ENCODE measurements at regions not wholly inside any gene's neighbourhood (a gene's known extent, or its start where the extent isn't known, plus 50 kb on each side); places are given as distances from the start of the nearest gene placed in this dataset.

GRCh38 chr13:76387566-76387965 is 498.6 kb downstream of the KCTD12 start:
- no peak for TF ChIP-seq EGR1 (IDR thresholded peaks at IDR 0.05; ENCODE audit: low read depth in 2 of 2)
- no peak for TF ChIP-seq GABPA (IDR thresholded peaks at IDR 0.05 in 1 of 2, conservative IDR thresholded peaks at IDR 0.05 in 1 of 2)
- no peak for TF ChIP-seq JUND (IDR thresholded peaks at IDR 0.05)
- no peak for TF ChIP-seq FOXA1 (IDR thresholded peaks at IDR 0.05)
- TF ChIP-seq TAF1 (conservative IDR thresholded peaks at IDR 0.05), result no peak
- TF ChIP-seq RXRA (IDR thresholded peaks at IDR 0.05), result no peak
- no peak for TF ChIP-seq YY1 (IDR thresholded peaks at IDR 0.05)
- no peak for TF ChIP-seq MAX (IDR thresholded peaks at IDR 0.05)
- TF ChIP-seq NR2F2 (IDR thresholded peaks at IDR 0.05), result no peak
- TF ChIP-seq ZBTB33 (IDR thresholded peaks at IDR 0.05), result no peak
- no peak for TF ChIP-seq CTCF (IDR thresholded peaks at IDR 0.05; ENCODE audit: low read depth, low read length, missing input control)
- no peak for TF ChIP-seq ATF3 (IDR thresholded peaks at IDR 0.05)
- no peak for TF ChIP-seq FOXA2 (IDR thresholded peaks at IDR 0.05)
- Histone ChIP-seq H3K4me3 (ENCODE audit: low read depth in 1 of 3, low read length in 3 of 3) (no peak overlapping the region), H3K4me1 (ENCODE audit: control insufficient read depth in 4 of 4, insufficient read depth in 4 of 4, low read length in 3 of 4) (no peaks in the 10 kb centered on the region), H3K27me3 (ENCODE audit: control insufficient read depth in 4 of 4, insufficient read depth in 4 of 4, low read length in 3 of 4) (peaks cover 0 to 5% (median 0%) of the 10 kb centered on the region in 4 donors), H3K9ac (ENCODE audit: low read depth in 1 of 2, low read length in 2 of 2) (no peak overlapping the region), H3K36me3 (ENCODE audit: control insufficient read depth in 4 of 4, insufficient read depth in 3 of 4, low read depth in 1 of 4, low read length in 3 of 4) (no peaks in the 10 kb centered on the region), H3K9me3 (ENCODE audit: control insufficient read depth in 4 of 4, low read length in 3 of 4) (no peaks in the 10 kb centered on the region), H3K27ac (ENCODE audit: low read depth in 1 of 2, low read length in 2 of 2) (no peak overlapping the region)
- no peak for DNase-seq (ENCODE audit: low spot score)
- WGBS, result 48% methylated on average over 1 of the region's 1 CpG

GRCh38 chr13:76386321-76386720 is 499.9 kb downstream of the KCTD12 start:
- Histone ChIP-seq H3K27me3 (ENCODE audit: control insufficient read depth in 4 of 4, insufficient read depth in 4 of 4, low read length in 3 of 4) (peaks cover 0 to 5% (median 0%) of the 10 kb centered on the region in 4 donors), H3K36me3 (ENCODE audit: control insufficient read depth in 4 of 4, insufficient read depth in 3 of 4, low read depth in 1 of 4, low read length in 3 of 4) (no peaks in the 10 kb centered on the region), H3K4me1 (ENCODE audit: control insufficient read depth in 4 of 4, insufficient read depth in 4 of 4, low read length in 3 of 4) (no peaks in the 10 kb centered on the region), H3K27ac (ENCODE audit: low read depth in 1 of 2, low read length in 2 of 2) (no peak overlapping the region), H3K4me3 (ENCODE audit: low read depth in 1 of 3, low read length in 3 of 3) (no peak overlapping the region), H3K9ac (ENCODE audit: low read depth in 1 of 2, low read length in 2 of 2) (no peak overlapping the region), H3K9me3 (ENCODE audit: control insufficient read depth in 4 of 4, low read length in 3 of 4) (no peaks in the 10 kb centered on the region)
- TF ChIP-seq HNF4A (conservative IDR thresholded peaks at IDR 0.05) (no peak), YY1 (IDR thresholded peaks at IDR 0.05) (no peak), GABPA (IDR thresholded peaks at IDR 0.05 in 1 of 2, conservative IDR thresholded peaks at IDR 0.05 in 1 of 2) (no peak), MAX (IDR thresholded peaks at IDR 0.05) (no peak), JUND (IDR thresholded peaks at IDR 0.05) (no peak), FOXA2 (IDR thresholded peaks at IDR 0.05) (no peak), SP1 (IDR thresholded peaks at IDR 0.05) (no peak), REST (IDR thresholded peaks at IDR 0.05) (no peak), TAF1 (conservative IDR thresholded peaks at IDR 0.05) (no peak)
- no peak for DNase-seq (ENCODE audit: low spot score)
- 67% methylated on average over 3 of the region's 3 CpGs for WGBS

Data from liver (tissue), 8 donors.